Upper lobe of left lung (tissue), 4 donors: ENCODE measurements at regions not wholly inside any gene's neighbourhood (a gene's known extent, or its start where the extent isn't known, plus 50 kb on each side); places are given as distances from the start of the nearest gene placed in this dataset.

Experiments
- EP300 ChIP-seq, 4 donors: sonication (generic); formaldehyde crosslinking; IDR thresholded peaks; one replicate each; pipeline ENCODE4 v1.5.1; 2017; ENCODE audit warnings: antibody characterized with exemption in 4 of 4, control low read depth in 2 of 4
- POLR2A ChIP-seq, 4 donors: fragments of 450-650 bp; IDR thresholded peaks; one replicate each; pipeline ENCODE4 v1.5.1; 2016 to 2017; ENCODE audit warnings: antibody characterized with exemption in 4 of 4, mild to moderate bottlenecking in 2 of 4
- TF ChIP-seq, protein P1 (sequence below), 6 experiments: fragments of 450-650 bp in 4 of 6; fragments of 200-600 bp in 2 of 6; sonication (generic) in 2 of 6; IDR thresholded peaks; one replicate each; pipeline ENCODE4 v1.5.1; 2016 to 2019; ENCODE audit warnings: antibody characterized with exemption in 6 of 6

DNA sequence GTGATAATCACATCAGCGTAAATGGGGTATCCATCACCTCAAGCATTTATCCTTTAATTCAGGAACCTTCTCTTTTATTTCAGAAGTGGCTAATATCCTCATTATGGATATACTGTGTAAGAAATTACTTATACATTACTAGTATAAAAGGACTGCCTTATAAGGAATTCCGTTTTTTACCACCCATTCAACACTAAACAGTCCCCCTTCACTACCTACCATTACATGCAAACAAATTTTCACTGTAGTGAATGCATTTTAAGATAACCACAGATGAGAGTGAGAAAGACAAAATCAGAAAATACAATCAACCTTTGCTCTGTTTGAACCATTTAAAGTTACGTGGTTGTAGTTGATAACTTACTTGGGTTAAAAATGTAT, 551.2 kb downstream of the RNF144A start:
- TF ChIP-seq, protein P1, sequence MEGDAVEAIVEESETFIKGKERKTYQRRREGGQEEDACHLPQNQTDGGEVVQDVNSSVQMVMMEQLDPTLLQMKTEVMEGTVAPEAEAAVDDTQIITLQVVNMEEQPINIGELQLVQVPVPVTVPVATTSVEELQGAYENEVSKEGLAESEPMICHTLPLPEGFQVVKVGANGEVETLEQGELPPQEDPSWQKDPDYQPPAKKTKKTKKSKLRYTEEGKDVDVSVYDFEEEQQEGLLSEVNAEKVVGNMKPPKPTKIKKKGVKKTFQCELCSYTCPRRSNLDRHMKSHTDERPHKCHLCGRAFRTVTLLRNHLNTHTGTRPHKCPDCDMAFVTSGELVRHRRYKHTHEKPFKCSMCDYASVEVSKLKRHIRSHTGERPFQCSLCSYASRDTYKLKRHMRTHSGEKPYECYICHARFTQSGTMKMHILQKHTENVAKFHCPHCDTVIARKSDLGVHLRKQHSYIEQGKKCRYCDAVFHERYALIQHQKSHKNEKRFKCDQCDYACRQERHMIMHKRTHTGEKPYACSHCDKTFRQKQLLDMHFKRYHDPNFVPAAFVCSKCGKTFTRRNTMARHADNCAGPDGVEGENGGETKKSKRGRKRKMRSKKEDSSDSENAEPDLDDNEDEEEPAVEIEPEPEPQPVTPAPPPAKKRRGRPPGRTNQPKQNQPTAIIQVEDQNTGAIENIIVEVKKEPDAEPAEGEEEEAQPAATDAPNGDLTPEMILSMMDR (IDR thresholded peaks at IDR 0.05) = no peak
- TF ChIP-seq EP300 (IDR thresholded peaks at IDR 0.05) (no peak), POLR2A (IDR thresholded peaks at IDR 0.05) (no peak)
